Kidney epithelial cell (primary cell): ENCODE measurements at regions not wholly inside any gene's neighbourhood (a gene's known extent, or its start where the extent isn't known, plus 50 kb on each side); places are given as distances from the start of the nearest gene placed in this dataset.

ENCODE experiments used
- DNase-seq: peaks from one replicate; pipeline ENCODE4 v3.0.0-alpha.2; 2010; ENCODE audit warnings: low read depth
- H3K27me3 ChIP-seq: 2 replicates; pipeline ENCODE4 v1.6.0; 2011; ENCODE audit warnings: low read length; ENCODE audit not compliant: control insufficient read depth, insufficient read depth
- H3K36me3 ChIP-seq: 2 replicates; pipeline ENCODE4 v1.5.1; 2011; ENCODE audit warnings: low read length; ENCODE audit not compliant: control insufficient read depth, insufficient read depth
- H3K4me3 ChIP-seq: 2 replicates; pipeline ENCODE4 v1.5.1; 2011; ENCODE audit warnings: low read depth, mild to moderate bottlenecking, control low read depth, low read length
- CTCF ChIP-seq: IDR thresholded peaks from 2 replicates; pipeline ENCODE4 v1.5.1; 2011; ENCODE audit warnings: mild to moderate bottlenecking, moderate library complexity, low read length, control low read depth, inconsistent platforms; ENCODE audit not compliant: insufficient read depth, poor library complexity, severe bottlenecking

- Histone ChIP-seq H3K27me3 (no peaks in the 10 kb centered on the region), H3K4me3 (no peak overlapping the region), H3K36me3 (no peaks in the 10 kb centered on the region)
- TF ChIP-seq CTCF = no peak
- peak; percentile 97 for DNase-seq
Measured at GRCh38 chr10:110410329-110411046, 87.2 kb upstream of the DUSP5 start.

DNA sequence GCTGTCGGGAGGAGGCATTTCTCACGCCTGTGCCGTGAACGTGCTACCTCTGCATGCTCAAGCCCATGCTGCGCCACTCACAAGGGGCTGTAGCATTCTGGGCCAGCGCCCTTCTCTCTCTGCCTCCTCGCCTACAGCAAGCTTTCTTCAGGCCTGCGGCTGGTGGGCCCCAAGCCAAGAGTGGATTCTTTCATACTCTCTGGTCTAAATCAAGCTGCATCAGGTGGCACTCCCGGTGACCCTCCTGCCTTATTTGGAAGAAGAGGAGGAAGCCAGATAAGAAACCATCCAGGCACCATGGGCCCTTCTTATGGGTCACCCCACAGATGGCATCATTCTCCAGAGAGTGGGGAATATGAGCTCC, 86.7 kb upstream of the DUSP5 start:
- no peak overlapping the region for H3K4me3 ChIP-seq
- no peak for DNase-seq

GRCh38 chr10:110413049-110413783, 84.5 kb upstream of the DUSP5 start:
- DNase-seq = no peak
- no peak for TF ChIP-seq CTCF
- H3K36me3 ChIP-seq = no peaks in the 10 kb centered on the region
- H3K4me3 ChIP-seq = no peak overlapping the region
- H3K27me3 ChIP-seq = no peaks in the 10 kb centered on the region

More for the DNA sequence above, 86.7 kb upstream of the DUSP5 start:
- no peak for TF ChIP-seq CTCF
- no peaks in the 10 kb centered on the region for H3K27me3 ChIP-seq
- H3K36me3 ChIP-seq = no peaks in the 10 kb centered on the region

GRCh38 chr10:110413903-110414547, 83.7 kb upstream of the DUSP5 start:
- Histone ChIP-seq H3K4me3 (no peak overlapping the region), H3K36me3 (no peaks in the 10 kb centered on the region), H3K27me3 (no peaks in the 10 kb centered on the region)
- DNase-seq = no peak
- no peak for TF ChIP-seq CTCF

- no peaks in the 10 kb centered on the region for H3K27me3 ChIP-seq
- no peaks in the 10 kb centered on the region for H3K36me3 ChIP-seq
- no peak for TF ChIP-seq CTCF
- no peak overlapping the region for H3K4me3 ChIP-seq
- DNase-seq = peak; percentile 89
Measured at GRCh38 chr10:110414548-110415309, 83.0 kb upstream of the DUSP5 start.
